H1 (cell line): ENCODE measurements at regions not wholly inside any gene's neighbourhood (a gene's known extent, or its start where the extent isn't known, plus 50 kb on each side); places are given as distances from the start of the nearest gene placed in this dataset.

ENCODE experiments used
- BACH1 ChIP-seq: IDR thresholded peaks from 2 replicates; pipeline ENCODE4 v1.6.1; 2012; ENCODE audit warnings: low read length, improper control_type of control experiment
- CEBPB ChIP-seq: IDR thresholded peaks from 2 replicates; pipeline ENCODE4 v1.6.1; 2012; ENCODE audit warnings: low read depth, low read length
- CHD2 ChIP-seq: IDR thresholded peaks from 2 replicates; pipeline ENCODE4 v1.6.1; 2012; ENCODE audit warnings: low read length, improper control_type of control experiment
- MAX ChIP-seq: IDR thresholded peaks from 2 replicates; pipeline ENCODE4 v1.6.1; 2012; ENCODE audit warnings: inconsistent platforms
- NRF1 ChIP-seq: IDR thresholded peaks from 2 replicates; pipeline ENCODE4 v1.6.1; 2011; ENCODE audit warnings: mild to moderate bottlenecking, low read depth, low read length, improper control_type of control experiment
- POLR2AphosphoS5 ChIP-seq: IDR thresholded peaks from 2 replicates; pipeline ENCODE4 v1.6.1; 2011; ENCODE audit warnings: low read depth, low read length
- RAD21 ChIP-seq, 2 experiments: IDR thresholded peaks in 1 of 2; conservative IDR thresholded peaks in 1 of 2; 2 replicates each; pipeline ENCODE4 v1.6.1; 2011; ENCODE audit warnings: low read depth in 2 of 2, low read length in 2 of 2, improper control_type of control experiment in 1 of 2, inconsistent platforms in 1 of 2, mild to moderate bottlenecking in 1 of 2, moderate library complexity in 1 of 2
- RNF2 ChIP-seq: fragments of 200-900, 300-1000 bp; sonication (generic); IDR thresholded peaks from 2 replicates; pipeline ENCODE4 v1.7.1; 2016; ENCODE audit warnings: borderline replicate concordance, low read depth, mild to moderate bottlenecking, antibody characterized with exemption, low read length; ENCODE audit not compliant: poor library complexity, severe bottlenecking; ENCODE audit errors: missing control alignments
- TAF1 ChIP-seq: IDR thresholded peaks from 2 replicates; pipeline ENCODE4 v1.6.1; 2011; ENCODE audit warnings: mild to moderate bottlenecking, low read depth, low read length
- TBP ChIP-seq: IDR thresholded peaks from 2 replicates; pipeline ENCODE4 v1.6.1; 2011; ENCODE audit warnings: low read depth, low read length, improper control_type of control experiment
- TEAD4 ChIP-seq: IDR thresholded peaks from 2 replicates; pipeline ENCODE4 v1.6.1; 2012; ENCODE audit warnings: low read depth, low read length, inconsistent platforms, mixed read lengths

- TF ChIP-seq BACH1 (no peak), TEAD4 (no peak), POLR2AphosphoS5 (no peak), RAD21 (IDR thresholded peaks at IDR 0.05 in 1 of 2, conservative IDR thresholded peaks at IDR 0.05 in 1 of 2; ENCODE audit: low read depth in 2 of 2, low read length in 2 of 2) (no peak), CHD2 (no peak), RNF2 (no peak), TAF1 (no peak), TBP (no peak), CEBPB (peak; percentile 12; the same call in 1 of the 2 replicates), MAX (no peak), NRF1 (no peak)
These were observed 138.7 kb upstream of the BACH2 start (continued) for GRCh38 chr6:90435207-90435899.
